OCI-LY1 (cell line): ENCODE measurements at regions not wholly inside any gene's neighbourhood (a gene's known extent, or its start where the extent isn't known, plus 50 kb on each side); places are given as distances from the start of the nearest gene placed in this dataset.

Source experiments
- H2AFZ ChIP-seq: fragments of 200-600 bp; sonication (generic), shearing (Covaris generic); 2 replicates; pipeline ENCODE4 v1.6.0; 2014; ENCODE audit warnings: antibody characterized with exemption, mild to moderate bottlenecking, low read length
- H3F3A ChIP-seq: fragments of 200-600 bp; sonication (generic), shearing (Covaris generic); 2 replicates; pipeline ENCODE4 v1.6.0; 2014; ENCODE audit warnings: mild to moderate bottlenecking, antibody characterized with exemption, low read length, moderate library complexity; ENCODE audit not compliant: insufficient read depth
- H3K27ac ChIP-seq: fragments of 200-600 bp; sonication (generic); 2 replicates; pipeline ENCODE4 v1.5.1; 2014; ENCODE audit warnings: low read length, mixed run types, mild to moderate bottlenecking, low read depth; ENCODE audit not compliant: poor library complexity, severe bottlenecking
- H3K27me3 ChIP-seq: fragments of 200-600 bp; sonication (generic); 2 replicates; pipeline ENCODE4 v1.6.0; 2014; ENCODE audit warnings: antibody characterized with exemption, mild to moderate bottlenecking, low read length, moderate library complexity; ENCODE audit not compliant: insufficient read depth
- H3K36me3 ChIP-seq: fragments of 200-600 bp; sonication (generic); 2 replicates; pipeline ENCODE4 v1.6.1; 2014; ENCODE audit warnings: mild to moderate bottlenecking, antibody characterized with exemption, low read length, moderate library complexity, mixed read lengths; ENCODE audit not compliant: insufficient read depth
- H3K4me1 ChIP-seq: fragments of 200-600 bp; sonication (generic); 2 replicates; pipeline ENCODE4 v1.5.1; 2014; ENCODE audit warnings: mild to moderate bottlenecking, low read length, moderate library complexity; ENCODE audit not compliant: insufficient read depth, severe bottlenecking
- H3K4me2 ChIP-seq: fragments of 200-600 bp; sonication (generic), shearing (Covaris generic); 2 replicates; pipeline ENCODE4 v1.6.1; 2014; ENCODE audit warnings: low read length
- H3K4me3 ChIP-seq: fragments of 200-600 bp; sonication (generic); 2 replicates; pipeline ENCODE4 v1.5.1; 2014; ENCODE audit warnings: low read length, low read depth, mild to moderate bottlenecking, mixed read lengths; ENCODE audit not compliant: poor library complexity, severe bottlenecking
- H3K79me2 ChIP-seq: fragments of 200-600 bp; shearing (Covaris generic); 2 replicates; pipeline ENCODE4 v1.6.1; 2016; ENCODE audit warnings: mixed run types, low read length, mixed read lengths; ENCODE audit not compliant: insufficient read depth
- H3K9ac ChIP-seq: fragments of 200-600 bp; sonication (generic), shearing (Covaris generic); 2 replicates; pipeline ENCODE4 v1.6.1; 2014; ENCODE audit warnings: mild to moderate bottlenecking, low read length, mixed read lengths
- H3K9me2 ChIP-seq: fragments of 200-600 bp; sonication (generic), shearing (Covaris generic); 2 replicates; pipeline ENCODE4 v1.6.1; 2014; ENCODE audit warnings: low read depth, mild to moderate bottlenecking, low read length, mixed read lengths
- H3K9me3 ChIP-seq: fragments of 200-600 bp; shearing (Covaris generic); 2 replicates; pipeline ENCODE4 v1.6.1; 2014; ENCODE audit warnings: low read length, mixed read lengths
- H4K20me1 ChIP-seq: fragments of 200-600 bp; sonication (generic), shearing (Covaris generic); 2 replicates; pipeline ENCODE4 v1.6.0; 2016; ENCODE audit warnings: mild to moderate bottlenecking, low read length; ENCODE audit not compliant: insufficient read depth
- CTCF ChIP-seq: fragments of 200-600 bp; sonication (generic), shearing (Covaris generic); IDR thresholded peaks from 2 replicates; pipeline ENCODE4 v1.5.1; 2017; ENCODE audit warnings: mild to moderate bottlenecking, antibody characterized with exemption, low read length, moderate library complexity, mixed read lengths
- EZH2 ChIP-seq: fragments of 200-600 bp; sonication (generic), shearing (Covaris generic); IDR thresholded peaks from 2 replicates; pipeline ENCODE4 v1.8.0; 2017; ENCODE audit warnings: borderline replicate concordance, mixed run types, mild to moderate bottlenecking, antibody characterized with exemption, low read length, moderate library complexity, mixed read lengths

GRCh38 chr9:129285979-129286772, 108.1 kb upstream of the IER5L start:
- no peaks in the 10 kb centered on the region for H3K36me3 ChIP-seq
- H2AFZ ChIP-seq, result no peak overlapping the region
- H4K20me1 ChIP-seq, result no peaks in the 10 kb centered on the region
- H3K4me1 ChIP-seq, result peaks cover 10% of the 10 kb centered on the region
- no peaks in the 10 kb centered on the region for H3K9me2 ChIP-seq
- no peak overlapping the region for H3K4me3 ChIP-seq
- H3K4me2 ChIP-seq, result no peak overlapping the region
- H3K9me3 ChIP-seq, result no peaks in the 10 kb centered on the region
- no peak overlapping the region for H3K9ac ChIP-seq
- no peaks in the 10 kb centered on the region for H3F3A ChIP-seq
- H3K27me3 ChIP-seq, result peaks cover 9% of the 10 kb centered on the region
- TF ChIP-seq EZH2 (no peak), CTCF (no peak)
- no peak overlapping the region for H3K27ac ChIP-seq
- no peaks in the 10 kb centered on the region for H3K79me2 ChIP-seq

- no peaks in the 10 kb centered on the region for H3K36me3 ChIP-seq
- H3K4me2 ChIP-seq, result no peak overlapping the region
- no peaks in the 10 kb centered on the region for H4K20me1 ChIP-seq
- H3K27ac ChIP-seq, result no peak overlapping the region
- no peaks in the 10 kb centered on the region for H3F3A ChIP-seq
- H2AFZ ChIP-seq, result no peak overlapping the region
- H3K4me1 ChIP-seq, result peaks cover 10% of the 10 kb centered on the region
- H3K9me2 ChIP-seq, result no peaks in the 10 kb centered on the region
- H3K9ac ChIP-seq, result no peak overlapping the region
- H3K79me2 ChIP-seq, result no peaks in the 10 kb centered on the region
- H3K9me3 ChIP-seq, result no peaks in the 10 kb centered on the region
- peaks cover 9% of the 10 kb centered on the region; the same call in 1 of the 2 replicates for H3K27me3 ChIP-seq
- H3K4me3 ChIP-seq, result no peak overlapping the region
- TF ChIP-seq EZH2 (no peak), CTCF (no peak)
Observed at GRCh38 chr9:129285382-129285781, 107.3 kb upstream of the IER5L start.

GRCh38 chr9:129284607-129285291, 106.7 kb upstream of the IER5L start:
- Histone ChIP-seq H3K4me2 (no peak overlapping the region), H2AFZ (no peak overlapping the region), H3K4me1 (peaks cover 7% of the 10 kb centered on the region), H4K20me1 (no peaks in the 10 kb centered on the region), H3K9me3 (no peaks in the 10 kb centered on the region), H3K27ac (no peak overlapping the region), H3K9me2 (no peaks in the 10 kb centered on the region), H3K36me3 (no peaks in the 10 kb centered on the region), H3F3A (no peaks in the 10 kb centered on the region), H3K27me3 (peaks cover 5% of the 10 kb centered on the region; the same call in 1 of the 2 replicates), H3K79me2 (no peaks in the 10 kb centered on the region), H3K9ac (no peak overlapping the region), H3K4me3 (no peak overlapping the region)
- TF ChIP-seq EZH2 (no peak), CTCF (no peak)
